Body of pancreas (tissue), 4 donors: ENCODE measurements at regions not wholly inside any gene's neighbourhood (a gene's known extent, or its start where the extent isn't known, plus 50 kb on each side); places are given as distances from the start of the nearest gene placed in this dataset.

Source experiments
- ATAC-seq: fragments of 150-250 bp; one replicate; pipeline ENCODE4 v1.9.1; 2016
- DNase-seq, 4 donors: peaks; one replicate each; pipeline ENCODE4 v3.0.0-alpha.2; 2019
- H3K27ac ChIP-seq, 4 donors: fragments of 200-600 bp; sonication (generic); 1 replicate in 3 of 4; 2 replicates in 1 of 4; pipeline versions ENCODE4 v1.5.1 to v1.6.1; 2016 to 2019; ENCODE audit warnings: mild to moderate bottlenecking in 1 of 4, mixed read lengths in 1 of 4, moderate library complexity in 1 of 4
- H3K27me3 ChIP-seq, 2 donors: fragments of 200-600 bp; sonication (generic); one replicate each; pipeline ENCODE4 v1.6.0; 2016; ENCODE audit warnings: mild to moderate bottlenecking in 1 of 2
- H3K36me3 ChIP-seq, 2 donors: fragments of 200-600 bp; sonication (generic); replicated peaks in 1 of 2; 2 replicates each; pipeline ENCODE4 v1.5.1; 2016; ENCODE audit warnings: low read depth in 2 of 2; ENCODE audit not compliant: insufficient read depth in 1 of 2
- H3K4me1 ChIP-seq: fragments of 200-600 bp; sonication (generic); one replicate; pipeline ENCODE4 v1.6.0; 2016
- H3K4me3 ChIP-seq, 2 donors: fragments of 200-600 bp; sonication (generic); 1 replicate in 1 of 2; 2 replicates in 1 of 2; pipeline ENCODE4 v1.5.1; 2016 to 2019
- H3K9me3 ChIP-seq, 3 donors: fragments of 200-600 bp; sonication (generic); 1 replicate in 2 of 3; 2 replicates in 1 of 3; pipeline ENCODE4 v1.5.1; 2016
- POLR2A ChIP-seq, 3 donors: fragments of 450-650 bp; IDR thresholded peaks; one replicate each; pipeline ENCODE4 v1.6.1; 2016; ENCODE audit warnings: antibody characterized with exemption in 3 of 3, mild to moderate bottlenecking in 2 of 3
- WGBS, 2 donors: methylation state at CpG; one replicate each; pipeline ENCODE4 v1.1.5; 2017; 5-methylcytosine and 5-hydroxymethylcytosine counted together
- intact Hi-C: fragments of 100-400 bp; cut with DNase I; formaldehyde crosslinking; loops from one replicate; pipeline ENCODE4 v1.15.1; 2023
- TF ChIP-seq, protein P1 (sequence below), 7 experiments: fragments of 450-650 bp in 4 of 7; fragments of 200-600 bp in 3 of 7; sonication (generic) in 3 of 7; IDR thresholded peaks; one replicate each; pipeline ENCODE4 v1.5.1; 2016 to 2019; ENCODE audit warnings: antibody characterized with exemption in 7 of 7

DNA sequence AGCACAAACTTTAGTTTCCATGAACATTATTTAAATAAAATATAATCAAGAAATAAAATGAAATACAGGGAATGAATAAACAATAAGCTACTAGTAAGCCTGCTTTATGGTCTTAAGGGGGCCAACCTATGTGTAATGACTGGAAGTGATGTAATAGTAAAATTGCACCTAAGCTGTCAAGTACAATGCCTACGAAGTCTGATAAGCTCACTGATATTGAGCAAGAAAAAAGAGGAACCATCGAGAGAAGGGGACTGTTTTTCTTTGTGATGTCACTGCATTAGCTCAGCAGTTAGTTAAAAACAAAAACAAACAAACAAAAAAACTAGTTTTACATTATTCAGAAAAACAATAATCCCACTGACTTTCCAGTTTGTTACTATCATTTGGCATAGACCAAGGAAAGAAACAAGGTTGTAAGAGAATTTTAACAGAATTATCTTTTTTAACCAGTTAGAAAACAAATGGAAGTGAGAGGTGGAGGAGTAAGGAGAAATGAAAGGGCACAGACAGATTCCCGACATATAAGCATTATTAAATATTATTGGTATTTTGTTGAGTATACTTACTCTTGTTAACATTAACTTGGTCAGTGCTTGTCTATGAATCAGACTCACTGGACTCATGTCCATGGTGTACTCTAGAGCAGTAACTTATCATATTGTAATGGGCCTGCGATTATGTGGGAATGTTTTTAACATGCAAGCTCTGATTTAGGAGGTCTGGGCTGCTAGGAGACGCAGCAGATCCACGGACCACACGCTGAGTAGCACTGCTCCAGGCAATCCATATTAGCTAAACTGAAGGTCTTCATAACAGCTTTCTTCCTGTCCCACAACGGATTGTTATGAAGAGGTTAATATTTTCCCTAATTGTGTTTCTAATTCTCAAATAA is 99.6 kb upstream of the HMGCLL1 start:
- ATAC-seq, result no peak

DNA sequence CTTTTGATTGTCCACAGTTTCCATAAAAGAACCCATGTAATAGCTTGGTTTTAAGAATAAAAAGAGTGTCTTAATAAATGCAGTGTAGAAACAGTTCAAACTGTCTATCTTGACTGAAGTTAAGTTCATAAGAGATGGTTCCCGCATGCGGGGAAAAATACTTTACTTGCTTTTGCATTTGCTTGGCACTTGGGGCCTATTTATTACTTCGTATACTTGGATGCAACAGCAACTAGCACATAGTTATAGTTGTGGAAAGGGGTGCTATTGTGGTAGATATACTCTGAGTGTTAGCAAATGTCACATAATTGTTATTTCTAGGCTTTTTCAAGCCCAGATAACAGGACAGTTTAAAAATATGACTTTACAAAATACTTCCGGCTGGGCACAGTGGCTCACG is 97.7 kb upstream of the HMGCLL1 start:
- TF ChIP-seq, protein P1, sequence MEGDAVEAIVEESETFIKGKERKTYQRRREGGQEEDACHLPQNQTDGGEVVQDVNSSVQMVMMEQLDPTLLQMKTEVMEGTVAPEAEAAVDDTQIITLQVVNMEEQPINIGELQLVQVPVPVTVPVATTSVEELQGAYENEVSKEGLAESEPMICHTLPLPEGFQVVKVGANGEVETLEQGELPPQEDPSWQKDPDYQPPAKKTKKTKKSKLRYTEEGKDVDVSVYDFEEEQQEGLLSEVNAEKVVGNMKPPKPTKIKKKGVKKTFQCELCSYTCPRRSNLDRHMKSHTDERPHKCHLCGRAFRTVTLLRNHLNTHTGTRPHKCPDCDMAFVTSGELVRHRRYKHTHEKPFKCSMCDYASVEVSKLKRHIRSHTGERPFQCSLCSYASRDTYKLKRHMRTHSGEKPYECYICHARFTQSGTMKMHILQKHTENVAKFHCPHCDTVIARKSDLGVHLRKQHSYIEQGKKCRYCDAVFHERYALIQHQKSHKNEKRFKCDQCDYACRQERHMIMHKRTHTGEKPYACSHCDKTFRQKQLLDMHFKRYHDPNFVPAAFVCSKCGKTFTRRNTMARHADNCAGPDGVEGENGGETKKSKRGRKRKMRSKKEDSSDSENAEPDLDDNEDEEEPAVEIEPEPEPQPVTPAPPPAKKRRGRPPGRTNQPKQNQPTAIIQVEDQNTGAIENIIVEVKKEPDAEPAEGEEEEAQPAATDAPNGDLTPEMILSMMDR (IDR thresholded peaks at IDR 0.05), result no peak
- TF ChIP-seq POLR2A (IDR thresholded peaks at IDR 0.05), result no peak
- Histone ChIP-seq H3K4me3 (no peak overlapping the region), H3K27ac (no peak overlapping the region), H3K9me3 (no peaks in the 10 kb centered on the region), H3K36me3 (no peaks in the 10 kb centered on the region), H3K27me3 (no peaks in the 10 kb centered on the region), H3K4me1 (no peaks in the 10 kb centered on the region)
- intact Hi-C loops, result no loop called here
- DNase-seq (no peak), ATAC-seq (no peak)
- 88 to 91% methylated on average over 5 of the region's 5 CpGs for WGBS, 2 donors

More for the DNA sequence above, 99.6 kb upstream of the HMGCLL1 start:
- H3K27ac ChIP-seq, result no peak overlapping the region
- H3K4me3 ChIP-seq, result no peak overlapping the region
- no peaks in the 10 kb centered on the region for H3K4me1 ChIP-seq
- no peak for TF ChIP-seq POLR2A (IDR thresholded peaks at IDR 0.05)
- TF ChIP-seq, protein P1 (IDR thresholded peaks at IDR 0.05), result no peak
- no peaks in the 10 kb centered on the region for H3K36me3 ChIP-seq
- DNase-seq, result peak in 2 of 4 donors; percentile 23 to 27
- no peaks in the 10 kb centered on the region for H3K27me3 ChIP-seq
- 49 to 50% methylated on average over 8 of the region's 8 CpGs for WGBS, 2 donors
- intact Hi-C loops, result no loop called here
- H3K9me3 ChIP-seq, result no peaks in the 10 kb centered on the region

DNA sequence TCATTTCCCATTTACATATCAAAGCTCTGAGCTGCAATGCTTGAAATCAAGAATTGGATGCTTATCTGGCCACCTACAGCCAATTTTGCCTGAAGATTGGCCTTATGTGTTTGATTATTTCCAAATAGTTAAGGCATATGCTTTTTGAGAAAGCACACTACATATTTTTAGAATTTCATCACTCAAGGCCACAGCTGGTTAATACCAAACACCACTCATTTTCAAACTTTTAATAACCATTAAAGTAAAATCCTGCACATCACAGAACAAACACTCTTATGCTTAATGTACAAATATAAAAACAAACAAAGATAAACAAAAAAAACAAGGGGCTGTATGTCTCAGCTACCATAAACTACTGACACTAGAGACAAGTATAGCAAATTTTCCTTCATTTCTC is 96.9 kb upstream of the HMGCLL1 start:
- Histone ChIP-seq H3K9me3 (no peaks in the 10 kb centered on the region), H3K27ac (no peak overlapping the region), H3K4me1 (no peaks in the 10 kb centered on the region), H3K27me3 (no peaks in the 10 kb centered on the region), H3K4me3 (no peak overlapping the region), H3K36me3 (no peaks in the 10 kb centered on the region)
- intact Hi-C loops, result no loop called here
- ATAC-seq (no peak), DNase-seq (no peak)
- TF ChIP-seq POLR2A (IDR thresholded peaks at IDR 0.05), result no peak
- TF ChIP-seq, protein P1 (IDR thresholded peaks at IDR 0.05), result no peak

DNA sequence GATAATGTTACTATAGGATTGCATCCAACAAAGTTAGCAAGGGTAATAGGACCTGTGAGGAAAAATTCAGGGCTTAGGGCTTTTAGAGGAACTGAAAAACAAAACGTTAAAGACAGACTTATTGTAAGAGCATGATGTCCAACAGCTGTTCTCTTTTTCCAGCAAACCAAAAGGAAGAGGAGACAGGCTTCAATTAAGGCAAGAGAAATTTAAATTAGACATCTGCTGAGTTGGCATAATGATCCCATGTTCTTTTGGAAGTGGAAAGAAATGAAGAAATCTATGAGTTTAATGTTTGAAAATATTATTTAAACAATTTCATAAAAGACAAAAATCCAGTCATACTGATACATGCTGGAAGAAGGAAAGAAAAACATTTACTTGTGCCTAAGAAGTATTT is 95.7 kb upstream of the HMGCLL1 start:
- H3K4me3 ChIP-seq, result no peak overlapping the region
- intact Hi-C loops, result no loop called here
- no peak for TF ChIP-seq POLR2A (IDR thresholded peaks at IDR 0.05)
- TF ChIP-seq, protein P1 (IDR thresholded peaks at IDR 0.05), result no peak
- no peak overlapping the region for H3K27ac ChIP-seq
- H3K9me3 ChIP-seq, result no peaks in the 10 kb centered on the region
- ATAC-seq (no peak), DNase-seq (no peak)
- H3K36me3 ChIP-seq, result no peaks in the 10 kb centered on the region
- no peaks in the 10 kb centered on the region for H3K4me1 ChIP-seq
- H3K27me3 ChIP-seq, result no peaks in the 10 kb centered on the region
- 14 to 23% methylated on average over 1 of the region's 1 CpG for WGBS, 2 donors
